Effector memory CD8-positive, alpha-beta T cell (primary cell): ENCODE measurements at regions not wholly inside any gene's neighbourhood (a gene's known extent, or its start where the extent isn't known, plus 50 kb on each side); places are given as distances from the start of the nearest gene placed in this dataset.

Experiments
- ATAC-seq: fragments of 150-1000 bp; cut with Tn5 transposase; replicated peaks from 2 replicates; pipeline ENCODE4 v1.10.0; 2021; ENCODE audit warnings: mild to moderate bottlenecking, moderate library complexity
- DNase-seq, 3 experiments: peaks; one replicate each; pipeline ENCODE4 v3.0.0; 2021
- H3K27ac Mint-ChIP-seq, 2 donors: one replicate each; pipeline ENCODE4 v1.8.0; 2022; ENCODE audit warnings: mild to moderate bottlenecking in 2 of 2, mixed read lengths in 2 of 2, moderate library complexity in 2 of 2
- H3K27me3 Mint-ChIP-seq, 2 donors: one replicate each; pipeline ENCODE4 v1.8.0; 2022; ENCODE audit warnings: mixed read lengths in 2 of 2
- H3K36me3 Mint-ChIP-seq: one replicate; pipeline ENCODE4 v1.8.0; 2022; ENCODE audit warnings: mild to moderate bottlenecking, moderate library complexity, mixed read lengths; ENCODE audit not compliant: insufficient read depth
- H3K4me1 Mint-ChIP-seq, 2 donors: one replicate each; pipeline ENCODE4 v1.8.0; 2022; ENCODE audit warnings: low read depth in 2 of 2, mixed read lengths in 2 of 2
- H3K4me3 Mint-ChIP-seq, 2 donors: one replicate each; pipeline ENCODE4 v1.8.0; 2022; ENCODE audit warnings: mild to moderate bottlenecking in 2 of 2, mixed read lengths in 2 of 2, moderate library complexity in 2 of 2
- H3K9me3 Mint-ChIP-seq, 2 donors: one replicate each; pipeline ENCODE4 v1.8.0; 2022; ENCODE audit warnings: mixed read lengths in 2 of 2

- DNase-seq (no peak), ATAC-seq (no peak)
- peaks cover 7 to 15% of the 10 kb centered on the region in 2 donors for H3K9me3 Mint-ChIP-seq
- H3K27ac Mint-ChIP-seq = no peak overlapping the region
- no peaks in the 10 kb centered on the region for H3K27me3 Mint-ChIP-seq
- no peaks in the 10 kb centered on the region for H3K36me3 Mint-ChIP-seq
- no peaks in the 10 kb centered on the region for H3K4me1 Mint-ChIP-seq
- H3K4me3 Mint-ChIP-seq = no peak overlapping the region
These were observed 695.1 kb upstream of the GALNTL6 start for GRCh38 chr4:171118091-171118490.

- DNase-seq (no peak), ATAC-seq (no peak)
- Mint-ChIP-seq H3K36me3 (no peaks in the 10 kb centered on the region), H3K4me1 (no peaks in the 10 kb centered on the region), H3K4me3 (no peak overlapping the region), H3K27me3 (no peaks in the 10 kb centered on the region), H3K27ac (no peak overlapping the region), H3K9me3 (peaks cover 7 to 15% of the 10 kb centered on the region in 2 donors)
These were observed 695.7 kb upstream of the GALNTL6 start for GRCh38 chr4:171117457-171117856.

DNA sequence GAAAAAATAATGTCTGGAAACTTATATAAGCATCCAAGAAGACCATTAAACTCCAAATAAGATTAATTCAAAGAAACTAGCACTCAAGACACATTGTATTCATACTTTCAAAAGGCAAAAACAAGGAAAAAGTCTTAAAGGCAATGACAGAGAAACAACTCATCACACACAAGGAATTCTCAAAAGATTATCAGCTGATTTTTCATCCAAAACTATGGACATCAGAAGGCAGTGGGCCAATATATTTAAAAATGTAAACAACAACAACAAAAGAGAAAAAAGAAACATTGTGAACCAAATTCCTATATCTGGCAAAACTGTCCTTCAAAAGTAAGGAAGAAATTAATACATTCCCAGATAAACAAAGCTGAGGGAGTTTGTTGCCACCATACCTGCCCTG, 711.4 kb upstream of the GALNTL6 start:
- Mint-ChIP-seq H3K36me3 (no peaks in the 10 kb centered on the region), H3K27ac (no peak overlapping the region), H3K4me3 (no peak overlapping the region), H3K4me1 (no peaks in the 10 kb centered on the region), H3K9me3 (peaks cover 0 to 2% of the 10 kb centered on the region in 2 donors), H3K27me3 (no peaks in the 10 kb centered on the region)
- ATAC-seq = no peak
- DNase-seq = no peak

DNA sequence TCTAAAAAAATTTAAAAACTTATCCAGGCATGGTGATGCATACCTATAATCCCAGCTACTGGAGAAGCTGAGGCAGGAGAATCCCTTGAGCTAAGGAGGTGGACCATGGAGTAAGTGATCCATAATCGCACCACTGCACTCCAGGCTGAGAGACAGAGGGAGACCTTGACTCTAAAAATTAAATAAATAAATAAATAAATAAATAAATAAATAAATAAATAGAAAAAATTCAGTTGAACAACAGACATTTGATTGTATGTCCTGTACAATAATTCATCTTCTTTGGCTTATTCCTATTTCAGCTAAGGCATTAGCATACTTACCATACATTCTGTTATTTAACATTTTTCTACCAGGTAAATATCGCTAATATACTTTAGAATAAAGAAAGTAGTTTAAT, 726.1 kb upstream of the GALNTL6 start:
- no peak overlapping the region for H3K27ac Mint-ChIP-seq
- no peak for ATAC-seq
- no peak for DNase-seq
- no peaks in the 10 kb centered on the region for H3K4me1 Mint-ChIP-seq
- no peaks in the 10 kb centered on the region for H3K36me3 Mint-ChIP-seq
- no peaks in the 10 kb centered on the region for H3K27me3 Mint-ChIP-seq
- peaks cover 5 to 19% of the 10 kb centered on the region in 2 donors for H3K9me3 Mint-ChIP-seq
- no peak overlapping the region for H3K4me3 Mint-ChIP-seq

DNA sequence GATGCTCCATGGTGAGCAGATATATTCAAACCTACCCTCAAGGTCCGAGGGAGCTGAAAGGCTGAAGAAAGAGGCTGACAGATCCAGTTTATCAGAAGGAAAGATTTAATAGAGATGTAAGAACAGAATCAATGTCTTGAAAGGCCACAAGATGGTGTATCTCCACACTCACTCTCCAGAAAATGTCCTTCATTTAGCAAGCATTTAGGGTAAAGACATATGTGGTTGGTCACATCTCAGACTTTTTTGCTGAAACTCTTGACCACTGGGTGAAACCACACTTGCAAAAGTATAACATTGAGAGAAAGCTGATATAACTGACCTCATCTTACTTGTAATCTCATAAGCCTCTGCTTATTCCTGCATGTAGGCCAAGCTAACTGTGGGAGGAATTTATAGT, 745.8 kb upstream of the GALNTL6 start:
- H3K4me3 Mint-ChIP-seq = no peak overlapping the region
- H3K36me3 Mint-ChIP-seq = no peaks in the 10 kb centered on the region
- DNase-seq (no peak), ATAC-seq (no peak)
- no peak overlapping the region for H3K27ac Mint-ChIP-seq
- no peaks in the 10 kb centered on the region for H3K4me1 Mint-ChIP-seq
- H3K27me3 Mint-ChIP-seq = no peaks in the 10 kb centered on the region
- H3K9me3 Mint-ChIP-seq = peaks cover 11 to 13% of the 10 kb centered on the region in 2 donors

- Mint-ChIP-seq H3K27me3 (no peaks in the 10 kb centered on the region), H3K4me3 (no peak overlapping the region), H3K36me3 (no peaks in the 10 kb centered on the region), H3K27ac (no peak overlapping the region), H3K9me3 (peaks cover 4 to 12% of the 10 kb centered on the region in 2 donors), H3K4me1 (no peaks in the 10 kb centered on the region)
- no peak for ATAC-seq
- DNase-seq = no peak
These were observed 763.8 kb upstream of the GALNTL6 start for GRCh38 chr4:171049380-171049779.

DNA sequence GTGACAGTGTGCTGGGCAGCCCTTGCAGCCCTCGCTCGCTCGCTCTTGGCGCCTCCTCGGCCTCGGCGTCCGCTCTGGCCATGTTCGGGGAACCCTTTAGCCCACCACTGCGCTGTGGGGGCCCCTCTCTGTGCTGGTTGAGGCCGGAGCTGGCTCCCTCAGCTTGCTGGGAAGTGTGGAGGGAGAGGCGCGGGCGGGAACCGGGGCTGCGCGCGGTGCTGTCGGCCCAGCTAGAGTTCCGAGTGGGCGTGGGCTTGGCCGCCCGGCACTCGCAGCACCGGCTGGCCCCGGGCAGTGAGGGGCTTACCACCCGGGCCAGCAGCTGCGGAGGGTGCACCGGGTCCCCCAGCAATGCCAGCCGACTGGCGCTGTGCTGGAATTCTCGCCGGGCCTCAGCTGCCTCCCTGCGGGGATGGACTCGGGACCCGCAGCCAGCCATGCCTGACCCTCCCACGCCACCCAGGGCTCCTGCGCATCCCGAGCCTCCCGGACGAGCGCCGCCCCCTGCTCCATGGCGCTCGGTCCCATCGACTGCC, 770.1 kb upstream of the GALNTL6 start:
- Mint-ChIP-seq H3K4me1 (no peaks in the 10 kb centered on the region), H3K27me3 (no peaks in the 10 kb centered on the region), H3K36me3 (no peaks in the 10 kb centered on the region), H3K27ac (no peak overlapping the region), H3K4me3 (no peak overlapping the region), H3K9me3 (peaks cover 6 to 12% of the 10 kb centered on the region in 2 donors)
- ATAC-seq = no peak
- no peak for DNase-seq

- no peak for ATAC-seq
- no peak overlapping the region for H3K4me3 Mint-ChIP-seq
- no peaks in the 10 kb centered on the region for H3K4me1 Mint-ChIP-seq
- H3K9me3 Mint-ChIP-seq = peaks cover 4 to 17% of the 10 kb centered on the region in 2 donors
- no peaks in the 10 kb centered on the region for H3K27me3 Mint-ChIP-seq
- no peak overlapping the region for H3K27ac Mint-ChIP-seq
- H3K36me3 Mint-ChIP-seq = no peaks in the 10 kb centered on the region
- DNase-seq = no peak
These were observed 777.3 kb upstream of the GALNTL6 start for GRCh38 chr4:171035909-171036308.

- Mint-ChIP-seq H3K9me3 (peaks cover 6 to 17% of the 10 kb centered on the region in 2 donors), H3K36me3 (no peaks in the 10 kb centered on the region), H3K27me3 (no peaks in the 10 kb centered on the region), H3K4me3 (no peak overlapping the region), H3K4me1 (no peaks in the 10 kb centered on the region), H3K27ac (no peak overlapping the region)
- ATAC-seq (no peak), DNase-seq (no peak)
These were observed 781.9 kb upstream of the GALNTL6 start for GRCh38 chr4:171031338-171031737.

- DNase-seq (no peak), ATAC-seq (no peak)
- Mint-ChIP-seq H3K4me1 (no peaks in the 10 kb centered on the region), H3K36me3 (no peaks in the 10 kb centered on the region), H3K27ac (no peak overlapping the region), H3K9me3 (peaks cover 0 to 4% of the 10 kb centered on the region in 2 donors), H3K27me3 (no peaks in the 10 kb centered on the region), H3K4me3 (no peak overlapping the region)
These were observed 787.4 kb upstream of the GALNTL6 start for GRCh38 chr4:171025776-171026175.

GRCh38 chr4:171025343-171025742, 787.9 kb upstream of the GALNTL6 start:
- DNase-seq (no peak), ATAC-seq (no peak)
- no peak overlapping the region for H3K4me3 Mint-ChIP-seq
- no peak overlapping the region for H3K27ac Mint-ChIP-seq
- peaks cover 0 to 4% of the 10 kb centered on the region in 2 donors for H3K9me3 Mint-ChIP-seq
- H3K4me1 Mint-ChIP-seq = no peaks in the 10 kb centered on the region
- H3K27me3 Mint-ChIP-seq = no peaks in the 10 kb centered on the region
- H3K36me3 Mint-ChIP-seq = no peaks in the 10 kb centered on the region

DNA sequence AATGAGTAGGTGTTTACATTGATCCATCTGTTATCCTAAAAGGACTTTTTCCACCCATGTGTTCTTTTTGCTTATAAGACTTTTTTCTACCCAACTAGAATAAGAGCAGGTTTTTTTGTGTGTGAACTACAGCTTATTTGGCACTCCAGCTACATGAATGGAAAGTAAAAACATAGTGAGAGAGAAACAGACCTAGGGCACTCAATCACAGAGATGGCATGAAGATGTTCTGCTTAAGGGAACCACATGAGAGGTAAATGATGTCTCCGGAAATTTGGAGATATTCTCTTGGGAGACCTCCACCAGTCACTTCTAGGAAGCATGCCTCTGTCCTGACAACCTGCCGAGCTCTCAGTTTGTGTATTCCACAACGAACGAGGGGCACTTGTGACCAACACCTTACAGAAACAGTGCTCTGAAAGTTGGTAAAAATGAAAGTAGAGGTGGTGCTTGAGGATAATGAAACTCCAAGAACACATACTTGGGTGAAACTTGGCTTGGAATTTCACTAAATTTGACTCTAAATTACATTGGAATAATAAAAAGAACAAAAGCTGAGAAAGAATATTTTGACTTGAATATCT, 788.4 kb upstream of the GALNTL6 start:
- ATAC-seq (no peak), DNase-seq (no peak)
- H3K36me3 Mint-ChIP-seq = no peaks in the 10 kb centered on the region
- no peaks in the 10 kb centered on the region for H3K4me1 Mint-ChIP-seq
- no peak overlapping the region for H3K4me3 Mint-ChIP-seq
- no peak overlapping the region for H3K27ac Mint-ChIP-seq
- H3K27me3 Mint-ChIP-seq = no peaks in the 10 kb centered on the region
- H3K9me3 Mint-ChIP-seq = peaks cover 0 to 4% of the 10 kb centered on the region in 2 donors

DNA sequence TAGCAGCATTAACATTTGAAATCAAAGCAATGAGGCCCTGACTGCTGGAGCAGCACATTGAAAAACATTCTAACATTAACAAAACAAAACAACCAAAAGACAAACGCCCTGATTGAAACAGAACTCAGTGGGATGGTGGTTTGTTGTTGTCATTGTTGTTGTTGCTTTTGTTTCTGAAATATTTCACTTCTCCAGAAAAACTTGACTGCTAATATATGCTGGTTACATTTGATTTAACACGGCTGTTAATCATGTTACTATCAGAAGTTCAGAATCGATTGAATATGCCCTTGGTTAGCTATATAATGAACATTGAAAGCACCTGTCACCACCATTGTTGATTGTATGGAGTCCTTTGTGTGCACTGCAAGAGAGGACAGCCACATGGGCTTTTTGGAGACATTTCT, 790.4 kb upstream of the GALNTL6 start:
- no peak overlapping the region for H3K27ac Mint-ChIP-seq
- peaks cover 0 to 2% of the 10 kb centered on the region in 2 donors for H3K9me3 Mint-ChIP-seq
- DNase-seq (no peak), ATAC-seq (no peak)
- H3K4me1 Mint-ChIP-seq = no peaks in the 10 kb centered on the region
- H3K36me3 Mint-ChIP-seq = no peaks in the 10 kb centered on the region
- H3K27me3 Mint-ChIP-seq = no peaks in the 10 kb centered on the region
- no peak overlapping the region for H3K4me3 Mint-ChIP-seq

- Mint-ChIP-seq H3K9me3 (peaks cover 0 to 2% of the 10 kb centered on the region in 2 donors), H3K27ac (no peak overlapping the region), H3K4me3 (no peak overlapping the region), H3K4me1 (no peaks in the 10 kb centered on the region), H3K27me3 (no peaks in the 10 kb centered on the region), H3K36me3 (no peaks in the 10 kb centered on the region)
- DNase-seq (no peak), ATAC-seq (no peak)
These were observed 795.6 kb upstream of the GALNTL6 start for GRCh38 chr4:171017593-171017992.
